SU-DHL-6 (cell line): ENCODE measurements at regions not wholly inside any gene's neighbourhood (a gene's known extent, or its start where the extent isn't known, plus 50 kb on each side); places are given as distances from the start of the nearest gene placed in this dataset.

Experiments used
- CTCF ChIP-seq: fragments of 200-600 bp; sonication (generic); IDR thresholded peaks from one replicate; pipeline ENCODE4 v1.5.1; 2017; ENCODE audit warnings: antibody characterized with exemption, mild to moderate bottlenecking, low read length, moderate library complexity; ENCODE audit not compliant: insufficient read depth, poor library complexity, severe bottlenecking
- EZH2phosphoT487 ChIP-seq: fragments of 200-600 bp; sonication (generic), shearing (Covaris generic); conservative IDR thresholded peaks from 2 replicates; pipeline ENCODE4 v1.6.1; 2018; ENCODE audit warnings: mild to moderate bottlenecking, antibody characterized with exemption, low read length, moderate library complexity, mixed read lengths

DNA sequence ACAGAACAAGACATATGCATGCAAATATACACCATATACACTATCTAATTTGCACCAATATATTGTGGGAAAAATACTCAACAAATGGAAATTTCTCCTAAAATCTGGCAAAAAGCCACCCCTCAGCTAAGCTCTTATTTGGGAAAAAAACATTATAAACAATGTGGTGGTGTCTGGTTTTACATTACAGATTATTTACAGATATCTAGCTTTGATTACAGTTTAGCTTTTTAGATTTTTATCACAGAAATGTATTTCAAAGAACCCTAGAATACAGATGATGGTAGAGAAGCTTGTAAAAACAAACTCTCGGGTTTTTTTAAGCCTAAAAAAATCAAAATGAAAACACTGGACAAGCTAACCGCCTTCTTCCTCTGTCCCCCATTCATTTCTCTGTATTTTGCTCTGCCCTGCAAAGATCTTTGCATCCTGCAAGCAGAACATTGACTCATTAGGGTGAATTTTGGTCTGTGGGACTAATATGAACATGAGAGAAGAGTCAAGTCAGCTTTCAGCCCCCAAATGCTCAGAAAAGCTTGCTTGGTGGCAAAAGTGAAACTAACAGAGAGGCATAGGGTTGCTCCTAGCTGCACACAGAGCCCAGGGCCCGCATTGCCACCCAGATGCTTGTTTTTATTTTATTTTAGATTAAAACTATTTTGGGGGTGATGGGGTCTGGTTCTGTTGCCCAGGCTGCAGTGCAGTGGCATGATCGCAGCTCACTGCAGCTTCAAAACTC, 88.8 kb upstream of the LYZL1 start:
- TF ChIP-seq CTCF (no peak), EZH2phosphoT487 (no peak)
